ENCODE measurements at regions not wholly inside any gene's neighbourhood (a gene's known extent, or its start where the extent isn't known, plus 50 kb on each side); places are given as distances from the start of the nearest gene placed in this dataset.

- no peak for TF ChIP-seq CTCF (conservative IDR thresholded peaks at IDR 0.05; ENCODE audit: low read depth in 2 of 2)
- TF ChIP-seq ETS1 (IDR thresholded peaks at IDR 0.05), result no peak
- no peak for TF ChIP-seq CREB1 (CRISPR knock-in tag; IDR thresholded peaks at IDR 0.05; ENCODE audit: low read depth)
- TF ChIP-seq POLR2AphosphoS5 (IDR thresholded peaks at IDR 0.05; ENCODE audit: low read depth), result no peak
- no peak for TF ChIP-seq STAT1 (IDR thresholded peaks at IDR 0.05; ENCODE audit: unreplicated experiment)
- no peak for TF ChIP-seq EZH2 (IDR thresholded peaks at IDR 0.05; ENCODE audit: low read depth, unreplicated experiment)
- TF ChIP-seq EZH2phosphoT487 (IDR thresholded peaks at IDR 0.05; ENCODE audit: unreplicated experiment), result no peak
- TF ChIP-seq NANOG (IDR thresholded peaks at IDR 0.05; ENCODE audit: borderline replicate concordance), result no peak
Observed at GRCh38 chr2:184517402-184517801, 80.9 kb upstream of the ZNF804A start (continued).

- no peaks in the 10 kb centered on the region for H3K4me1 ChIP-seq (ENCODE audit: insufficient read depth)
- H3K4me3 ChIP-seq, result no peak overlapping the region
- no peaks in the 10 kb centered on the region for H3K79me2 ChIP-seq (replicated peaks; ENCODE audit: insufficient read depth)
- Mint-ChIP-seq H3K27me3 (ENCODE audit: insufficient read depth, low read depth, poor library complexity) (no peaks in the 10 kb centered on the region), H3K4me1 (no peaks in the 10 kb centered on the region), H3K27ac (no peak overlapping the region), H3K4me3 (no peak overlapping the region), H3K36me3 (ENCODE audit: low read depth) (no peaks in the 10 kb centered on the region; the same call in 2 of the 3 replicates), H3K9me3 (no peaks in the 10 kb centered on the region; the same call in 2 of the 3 replicates)
- no peaks in the 10 kb centered on the region for H3K36me3 ChIP-seq (ENCODE audit: insufficient read depth)
- no peaks in the 10 kb centered on the region for H3K9me2 ChIP-seq (ENCODE audit: insufficient read depth)
- no peak overlapping the region for H3K27ac ChIP-seq (ENCODE audit: low read depth)
- H3K27me3 ChIP-seq (ENCODE audit: insufficient read depth), result no peaks in the 10 kb centered on the region
- H3F3A ChIP-seq (replicated peaks; ENCODE audit: low read depth), result no peaks in the 10 kb centered on the region
- H3K4me2 ChIP-seq, result no peak overlapping the region
- DNase-seq (ENCODE audit: low spot score) (no peak), ATAC-seq (no peak)
- H2AFZ ChIP-seq, result no peak overlapping the region
- no peaks in the 10 kb centered on the region for H4K20me1 ChIP-seq (replicated peaks; ENCODE audit: insufficient read depth)
- TF ChIP-seq ZNF462 (CRISPR knock-in tag; IDR thresholded peaks at IDR 0.05) (no peak), ZNF331 (CRISPR knock-in tag; IDR thresholded peaks at IDR 0.05; ENCODE audit: low read depth) (no peak), CTCF (conservative IDR thresholded peaks at IDR 0.05; ENCODE audit: low read depth in 2 of 2) (no peak), STAT1 (IDR thresholded peaks at IDR 0.05; ENCODE audit: unreplicated experiment) (no peak), EZH2 (IDR thresholded peaks at IDR 0.05; ENCODE audit: low read depth, unreplicated experiment) (no peak), JUNB (IDR thresholded peaks at IDR 0.05; ENCODE audit: unreplicated experiment) (no peak), NANOG (IDR thresholded peaks at IDR 0.05; ENCODE audit: borderline replicate concordance) (no peak), ZNF114 (CRISPR knock-in tag; IDR thresholded peaks at IDR 0.05) (no peak)
Observed at GRCh38 chr2:184520441-184520840, 77.9 kb upstream of the ZNF804A start.

Measured in GM23338 (cell line).